ENCODE measurements at regions not wholly inside any gene's neighbourhood (a gene's known extent, or its start where the extent isn't known, plus 50 kb on each side); places are given as distances from the start of the nearest gene placed in this dataset.

DNA sequence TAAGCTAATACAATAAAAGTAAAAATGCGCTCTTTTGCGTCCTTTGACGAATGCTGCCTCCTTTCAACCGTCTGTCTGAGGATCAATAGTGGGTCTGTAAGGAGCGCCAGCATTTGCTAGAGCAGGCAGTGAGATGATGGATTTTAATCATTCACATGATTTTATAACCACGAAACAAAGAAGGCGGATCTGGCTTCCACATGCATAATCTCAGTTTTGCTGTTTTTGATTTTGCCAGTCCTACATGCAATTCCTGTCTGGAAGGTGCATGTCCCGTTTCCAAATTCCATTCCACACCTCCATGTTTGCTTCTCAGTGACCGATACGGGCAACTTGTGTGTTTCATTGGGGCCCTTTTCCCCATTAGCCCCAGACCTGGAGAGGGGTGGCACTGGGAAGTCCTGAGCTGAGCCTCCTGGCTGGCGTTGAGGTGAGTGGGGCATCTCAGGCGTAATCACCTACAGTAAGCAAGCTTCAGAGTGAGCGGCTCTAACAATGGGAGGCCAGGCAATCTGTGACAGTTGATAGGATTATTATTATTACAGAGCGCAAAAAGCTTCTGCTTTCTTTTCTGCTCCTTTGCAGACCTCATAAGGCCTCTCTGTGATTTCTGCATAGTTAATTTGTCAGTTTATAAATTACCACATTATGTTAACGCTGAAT is 405.4 kb downstream of the ZSWIM6 start:
- 81% methylated on average over 15 of the region's 15 CpGs for WGBS (ENCODE audit: missing lambda C conversion rate)
- no peak overlapping the region for H3K4me3 ChIP-seq
- ChIA-PET POLR2A (no interaction called here), CTCF (no interaction called here)
- H3K27ac ChIP-seq: no peak overlapping the region
- no peak for ATAC-seq
- H3K9me3 ChIP-seq: 0 out of 3 replicates have a peak, but pooled peaks cover 5% of the 10 kb centered on the region
- DNase-seq (ENCODE audit: low read depth in 1 of 2, low spot score in 1 of 2): no peak
- TF ChIP-seq ZNF302 (CRISPR knock-in tag; IDR thresholded peaks at IDR 0.05): no peak
- no peak for TF ChIP-seq ZFP36 (IDR thresholded peaks at IDR 0.05; ENCODE audit: borderline replicate concordance, partially characterized antibody)
- TF ChIP-seq TFCP2L1 (CRISPR knock-in tag; IDR thresholded peaks at IDR 0.05): no peak
- no peak for TF ChIP-seq HOXB13 (CRISPR knock-in tag; IDR thresholded peaks at IDR 0.05; ENCODE audit: low read depth)
- no peak for TF ChIP-seq EHMT2 (IDR thresholded peaks at IDR 0.05; ENCODE audit: low read depth)
- TF ChIP-seq HOXB5 (CRISPR knock-in tag; IDR thresholded peaks at IDR 0.05): no peak
- TF ChIP-seq PHF8 (IDR thresholded peaks at IDR 0.05; ENCODE audit: borderline replicate concordance, low read depth): no peak
- TF ChIP-seq, protein P1, sequence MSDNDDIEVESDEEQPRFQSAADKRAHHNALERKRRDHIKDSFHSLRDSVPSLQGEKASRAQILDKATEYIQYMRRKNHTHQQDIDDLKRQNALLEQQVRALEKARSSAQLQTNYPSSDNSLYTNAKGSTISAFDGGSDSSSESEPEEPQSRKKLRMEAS (IDR thresholded peaks at IDR 0.05): no peak
- FAIRE-seq: no peak
- H3K4me2 ChIP-seq: no peak overlapping the region
- H3K4me1 ChIP-seq: no peaks in the 10 kb centered on the region

DNA sequence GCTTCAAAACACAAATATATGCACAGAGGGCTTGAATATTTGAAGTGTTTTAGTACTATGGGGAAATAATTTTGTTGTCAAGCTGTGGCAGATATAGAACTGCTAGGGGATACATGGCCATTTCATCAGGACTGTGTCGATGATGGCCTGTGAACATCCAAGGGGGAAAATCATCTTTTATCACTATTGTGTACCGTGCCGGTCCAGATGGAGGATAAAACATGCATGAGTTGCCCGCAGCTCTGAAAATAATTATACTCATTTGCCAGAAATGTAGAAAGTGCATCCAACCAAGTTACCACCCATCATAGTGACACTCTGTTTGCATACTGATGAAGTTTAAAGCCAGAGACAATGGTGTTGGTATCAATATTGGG is 405.9 kb downstream of the ZSWIM6 start:
- ATAC-seq (no peak), FAIRE-seq (no peak), DNase-seq (ENCODE audit: low read depth in 1 of 2, low spot score in 1 of 2) (no peak)
- Histone ChIP-seq H3K9me3 (0 out of 3 replicates have a peak, but pooled peaks cover 5% of the 10 kb centered on the region), H3K4me3 (no peak overlapping the region), H3K4me1 (no peaks in the 10 kb centered on the region), H3K4me2 (no peak overlapping the region), H3K27ac (no peak overlapping the region)
- TF ChIP-seq SREBF2 (IDR thresholded peaks at IDR 0.05) (no peak), CHD4 (IDR thresholded peaks at IDR 0.05; ENCODE audit: borderline replicate concordance) (no peak), CHD2 (IDR thresholded peaks at IDR 0.05; ENCODE audit: low read length, partially characterized antibody) (no peak), NPAS2 (CRISPR knock-in tag; IDR thresholded peaks at IDR 0.05; ENCODE audit: borderline replicate concordance) (no peak), REST (IDR thresholded peaks at IDR 0.05) (no peak), HMGXB4 (CRISPR knock-in tag; IDR thresholded peaks at IDR 0.05; ENCODE audit: borderline replicate concordance) (no peak), HOXB13 (CRISPR knock-in tag; IDR thresholded peaks at IDR 0.05; ENCODE audit: low read depth) (no peak), CBX2 (IDR thresholded peaks at IDR 0.05; ENCODE audit: borderline replicate concordance, low read depth) (no peak), SMC3 (IDR thresholded peaks at IDR 0.05) (no peak), TFCP2L1 (CRISPR knock-in tag; IDR thresholded peaks at IDR 0.05) (no peak), PHF8 (IDR thresholded peaks at IDR 0.05; ENCODE audit: borderline replicate concordance, low read depth) (no peak), FOSB (CRISPR knock-in tag; IDR thresholded peaks at IDR 0.05) (no peak)
- TF ChIP-seq, protein P2, sequence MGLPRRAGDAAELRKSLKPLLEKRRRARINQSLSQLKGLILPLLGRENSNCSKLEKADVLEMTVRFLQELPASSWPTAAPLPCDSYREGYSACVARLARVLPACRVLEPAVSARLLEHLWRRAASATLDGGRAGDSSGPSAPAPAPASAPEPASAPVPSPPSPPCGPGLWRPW (IDR thresholded peaks at IDR 0.05): no peak
- ChIA-PET CTCF (no interaction called here), POLR2A (no interaction called here)
- 51% methylated on average over 4 of the region's 4 CpGs for WGBS (ENCODE audit: missing lambda C conversion rate)
